HEK293T (cell line): ENCODE measurements at regions not wholly inside any gene's neighbourhood (a gene's known extent, or its start where the extent isn't known, plus 50 kb on each side); places are given as distances from the start of the nearest gene placed in this dataset.

ENCODE experiments used
- CTCF ChIA-PET: fragments of 350-600 bp; formaldehyde crosslinking; extraction: SDS; loops from one replicate; lab custom pipeline; 2021; ENCODE audit warnings: antibody characterized with exemption, inconsistent platforms; lab: Yijun Ruan, JAX
- POLR2A ChIA-PET: fragments of 350-600 bp; formaldehyde crosslinking; extraction: SDS; loops from one replicate; lab custom pipeline; 2020; ENCODE audit warnings: antibody characterized with exemption, inconsistent platforms; lab: Yijun Ruan, JAX
- DNase-seq: peaks from one replicate; pipeline ENCODE4 v3.0.0; 2012; ENCODE audit warnings: mixed read lengths; ENCODE audit errors: extremely low spot score
- ARNT ChIP-seq: fragments of 450-650 bp; IDR thresholded peaks from 2 replicates; pipeline ENCODE4 v1.6.1; 2017; ENCODE audit warnings: mild to moderate bottlenecking
- BHLHE40 ChIP-seq: fragments of 450-650 bp; IDR thresholded peaks from 2 replicates; pipeline ENCODE4 v1.6.1; 2016; ENCODE audit warnings: mild to moderate bottlenecking, moderate library complexity, borderline replicate concordance
- CTBP1 ChIP-seq: fragments of 450-650 bp; IDR thresholded peaks from 2 replicates; pipeline ENCODE4 v1.6.1; 2016; ENCODE audit warnings: borderline replicate concordance
- ELF4 ChIP-seq: fragments of 450-650 bp; IDR thresholded peaks from 2 replicates; pipeline ENCODE4 v1.6.1; 2017; ENCODE audit warnings: antibody characterized with exemption
- FOXA1 ChIP-seq: fragments of 450-650 bp; IDR thresholded peaks from 2 replicates; pipeline ENCODE4 v1.6.1; 2016; ENCODE audit warnings: mild to moderate bottlenecking
- FOXK2 ChIP-seq: fragments of 450-650 bp; IDR thresholded peaks from 2 replicates; pipeline ENCODE4 v1.6.1; 2016; ENCODE audit warnings: mild to moderate bottlenecking
- FOXM1 ChIP-seq: fragments of 450-650 bp; IDR thresholded peaks from 2 replicates; pipeline ENCODE4 v1.6.1; 2017; ENCODE audit warnings: mild to moderate bottlenecking, borderline replicate concordance
- HDGF ChIP-seq: fragments of 450-650 bp; IDR thresholded peaks from 2 replicates; pipeline ENCODE4 v1.6.1; 2017; ENCODE audit warnings: antibody characterized with exemption, borderline replicate concordance
- L3MBTL2 ChIP-seq: fragments of 450-650 bp; conservative IDR thresholded peaks from 2 replicates; pipeline ENCODE4 v1.6.1; 2016; ENCODE audit warnings: mild to moderate bottlenecking
- LEF1 ChIP-seq: fragments of 450-650 bp; IDR thresholded peaks from 2 replicates; pipeline ENCODE4 v1.6.1; 2017; ENCODE audit warnings: mild to moderate bottlenecking, borderline replicate concordance
- NFRKB ChIP-seq: fragments of 450-650 bp; IDR thresholded peaks from 2 replicates; pipeline ENCODE4 v1.6.1; 2016; ENCODE audit warnings: mild to moderate bottlenecking, moderate library complexity
- PKNOX1 ChIP-seq: fragments of 450-650 bp; IDR thresholded peaks from 2 replicates; pipeline ENCODE4 v1.6.1; 2016
- SP1 ChIP-seq: fragments of 450-650 bp; IDR thresholded peaks from 2 replicates; pipeline ENCODE4 v1.6.1; 2017
- SUZ12 ChIP-seq: fragments of 450-650 bp; IDR thresholded peaks from 2 replicates; pipeline ENCODE4 v1.6.1; 2016; ENCODE audit warnings: mild to moderate bottlenecking
- TARDBP ChIP-seq: fragments of 450-650 bp; IDR thresholded peaks from 2 replicates; pipeline ENCODE4 v1.6.1; 2016
- ZNF384 ChIP-seq: fragments of 450-650 bp; IDR thresholded peaks from 2 replicates; pipeline ENCODE4 v1.6.1; 2016

- TF ChIP-seq FOXA1 = no peak
- no peak for DNase-seq
- ChIA-PET POLR2A (no interaction called here), CTCF (no interaction called here)
Measured at GRCh38 chr10:22851865-22852239, 76.0 kb upstream of the ARMC3 start.

GRCh38 chr10:22850541-22850940 lies 77.3 kb upstream of the ARMC3 start:
- ChIA-PET POLR2A (no interaction called here), CTCF (interaction anchor here (0.6 kb wide), 1 partner anchor 262 kb away, joined by 3 read pairs; no protein-coding TSS in a partner anchor)
- no peak for DNase-seq
- TF ChIP-seq SP1 = no peak
- no peak for TF ChIP-seq L3MBTL2
- TF ChIP-seq LEF1 = no peak
- no peak for TF ChIP-seq HDGF
- no peak for TF ChIP-seq ZNF384
- no peak for TF ChIP-seq PKNOX1
- no peak for TF ChIP-seq TARDBP
- no peak for TF ChIP-seq ARNT
- no peak for TF ChIP-seq FOXA1
- TF ChIP-seq BHLHE40 = no peak
- no peak for TF ChIP-seq FOXK2
- no peak for TF ChIP-seq NFRKB
- TF ChIP-seq FOXM1 = no peak
- TF ChIP-seq CTBP1 = no peak
- no peak for TF ChIP-seq ELF4
- no peak for TF ChIP-seq SUZ12

GRCh38 chr10:22849077-22849805 lies 78.6 kb upstream of the ARMC3 start:
- DNase-seq = no peak
- POLR2A ChIA-PET = no interaction called here
- TF ChIP-seq L3MBTL2 (no peak), TARDBP (no peak), CTBP1 (no peak), LEF1 (no peak), ARNT (no peak), ELF4 (no peak), SP1 (no peak), NFRKB (no peak), FOXK2 (no peak), PKNOX1 (no peak), ZNF384 (no peak), BHLHE40 (no peak), HDGF (no peak), FOXA1 (no peak)
- CTCF ChIA-PET = no interaction called here

- POLR2A ChIA-PET = no interaction called here
Measured at GRCh38 chr10:22848509-22848908, 79.3 kb upstream of the ARMC3 start.

GRCh38 chr10:22846294-22846693 lies 81.6 kb upstream of the ARMC3 start:
- DNase-seq = no peak
- TF ChIP-seq PKNOX1 (no peak), HDGF (no peak)
- ChIA-PET POLR2A (no interaction called here), CTCF (no interaction called here)

More at GRCh38 chr10:22848509-22848908, 79.3 kb upstream of the ARMC3 start:
- no peak for DNase-seq
- TF ChIP-seq CTBP1 (no peak), L3MBTL2 (no peak), ZNF384 (no peak)
- CTCF ChIA-PET = no interaction called here

- TF ChIP-seq NFRKB (no peak), TARDBP (no peak), ARNT (no peak), PKNOX1 (no peak), HDGF (no peak), CTBP1 (no peak), BHLHE40 (no peak), FOXA1 (no peak), SP1 (no peak), L3MBTL2 (no peak)
- POLR2A ChIA-PET = no interaction called here
- no peak for DNase-seq
- CTCF ChIA-PET = no interaction called here
Measured at GRCh38 chr10:22839639-22840038, 88.2 kb upstream of the ARMC3 start.
